Glutamatergic neuron (in vitro differentiated cells): ENCODE measurements at regions not wholly inside any gene's neighbourhood (a gene's known extent, or its start where the extent isn't known, plus 50 kb on each side); places are given as distances from the start of the nearest gene placed in this dataset.

Experiments
- DNase-seq: peaks from one replicate; pipeline ENCODE4 v3.0.0; 2022
- H3K27ac Mint-ChIP-seq: one replicate; pipeline ENCODE4 v1.8.0; 2020; ENCODE audit warnings: mild to moderate bottlenecking, mixed read lengths, inconsistent platforms; ENCODE audit not compliant: unreplicated experiment
- H3K27me3 Mint-ChIP-seq: one replicate; pipeline ENCODE4 v1.8.0; 2020; ENCODE audit warnings: mild to moderate bottlenecking, moderate library complexity, mixed read lengths, inconsistent platforms; ENCODE audit not compliant: unreplicated experiment
- H3K36me3 Mint-ChIP-seq: one replicate; pipeline ENCODE4 v1.8.0; 2020; ENCODE audit warnings: mild to moderate bottlenecking, mixed read lengths, inconsistent platforms; ENCODE audit not compliant: unreplicated experiment
- H3K4me1 Mint-ChIP-seq: one replicate; pipeline ENCODE4 v1.8.0; 2020; ENCODE audit warnings: mild to moderate bottlenecking, low read depth, mixed read lengths, inconsistent platforms; ENCODE audit not compliant: unreplicated experiment
- H3K4me3 Mint-ChIP-seq: one replicate; pipeline ENCODE4 v1.8.0; 2020; ENCODE audit warnings: mild to moderate bottlenecking, mixed read lengths, inconsistent platforms; ENCODE audit not compliant: unreplicated experiment
- H3K9me3 Mint-ChIP-seq: one replicate; pipeline ENCODE4 v1.8.0; 2020; ENCODE audit warnings: mild to moderate bottlenecking, moderate library complexity, mixed read lengths, inconsistent platforms; ENCODE audit not compliant: unreplicated experiment
- CTCF ChIP-seq: fragments of 200-600 bp; sonication (generic); IDR thresholded peaks from one replicate; pipeline ENCODE4 v1.5.0; 2021; ENCODE audit not compliant: partially characterized antibody, unreplicated experiment

- no peaks in the 10 kb centered on the region for H3K4me1 Mint-ChIP-seq
- H3K27me3 Mint-ChIP-seq = no peaks in the 10 kb centered on the region
- H3K36me3 Mint-ChIP-seq = no peaks in the 10 kb centered on the region
- no peaks in the 10 kb centered on the region for H3K9me3 Mint-ChIP-seq
- H3K27ac Mint-ChIP-seq = no peak overlapping the region
- no peak for DNase-seq
- no peak overlapping the region for H3K4me3 Mint-ChIP-seq
- TF ChIP-seq CTCF = no peak
These were observed 145.6 kb upstream of the UBASH3B start for GRCh38 chr11:122509899-122510298.

- Mint-ChIP-seq H3K4me3 (no peak overlapping the region), H3K4me1 (no peaks in the 10 kb centered on the region), H3K27ac (no peak overlapping the region), H3K36me3 (no peaks in the 10 kb centered on the region), H3K9me3 (no peaks in the 10 kb centered on the region), H3K27me3 (no peaks in the 10 kb centered on the region)
- no peak for DNase-seq
- no peak for TF ChIP-seq CTCF
These were observed 146.4 kb upstream of the UBASH3B start for GRCh38 chr11:122509091-122509490.

DNA sequence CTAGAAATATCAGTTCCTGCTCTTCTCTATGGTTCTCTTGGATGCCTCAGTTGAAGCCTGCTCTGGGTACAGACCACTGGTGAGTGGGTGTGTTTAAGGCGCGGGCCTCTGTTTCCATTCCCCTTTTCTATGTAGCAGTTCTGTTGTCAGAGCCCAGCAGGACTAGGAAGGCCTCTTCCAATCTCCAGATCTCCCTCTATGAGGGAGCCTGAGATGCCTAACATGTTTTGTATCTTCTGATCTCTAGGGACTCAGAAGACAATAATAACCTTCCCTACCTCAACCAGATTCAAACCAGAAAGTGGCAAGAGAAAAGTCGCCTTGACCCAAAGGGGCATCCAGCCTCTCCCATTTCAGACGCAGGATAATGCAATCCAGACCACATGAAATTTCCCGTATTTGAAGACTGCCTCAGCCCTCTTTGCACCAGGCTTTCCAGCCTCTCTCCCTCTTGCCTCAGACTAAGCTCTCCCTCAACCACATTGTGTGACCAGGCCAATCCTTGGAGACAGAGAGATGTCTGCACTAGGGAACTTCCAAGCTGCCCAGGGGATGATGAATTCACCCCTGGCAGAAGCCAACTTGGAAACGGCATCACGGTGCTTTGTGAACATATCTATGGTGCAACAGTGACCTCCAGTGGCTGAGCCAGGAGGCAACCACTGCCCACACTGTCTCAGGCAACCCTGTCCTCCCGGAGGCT lies 150.1 kb upstream of the UBASH3B start:
- TF ChIP-seq CTCF = peak; percentile 72
- no peaks in the 10 kb centered on the region for H3K4me1 Mint-ChIP-seq

DNA sequence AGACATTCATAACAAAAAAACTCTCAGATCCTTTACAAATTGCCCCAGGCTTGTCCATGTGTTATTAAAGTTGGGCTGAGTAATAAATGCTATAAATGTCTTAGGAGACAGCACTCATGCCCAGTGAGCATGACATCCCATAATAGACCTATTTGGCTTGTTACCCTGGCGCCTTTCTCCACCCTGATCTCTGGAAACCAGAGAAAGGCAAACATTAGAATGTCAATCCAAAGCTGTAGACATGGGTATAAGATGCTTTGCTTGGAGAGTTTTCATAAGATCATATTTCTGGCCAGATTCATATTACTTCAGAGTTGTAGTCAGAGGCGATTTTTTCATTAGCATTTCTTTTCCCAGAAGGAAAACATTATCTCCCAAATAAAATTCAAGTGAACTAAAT lies 161.3 kb upstream of the UBASH3B start:
- H3K9me3 Mint-ChIP-seq = no peaks in the 10 kb centered on the region
- no peaks in the 10 kb centered on the region for H3K4me1 Mint-ChIP-seq
- no peaks in the 10 kb centered on the region for H3K27me3 Mint-ChIP-seq
- H3K36me3 Mint-ChIP-seq = no peaks in the 10 kb centered on the region
- DNase-seq = no peak
- H3K4me3 Mint-ChIP-seq = no peak overlapping the region
- TF ChIP-seq CTCF = no peak
- no peak overlapping the region for H3K27ac Mint-ChIP-seq

More for the DNA sequence above, 150.1 kb upstream of the UBASH3B start:
- no peaks in the 10 kb centered on the region for H3K36me3 Mint-ChIP-seq
- no peaks in the 10 kb centered on the region for H3K27me3 Mint-ChIP-seq
- H3K9me3 Mint-ChIP-seq = no peaks in the 10 kb centered on the region
- DNase-seq = peak; percentile 82
- H3K4me3 Mint-ChIP-seq = no peak overlapping the region
- H3K27ac Mint-ChIP-seq = no peak overlapping the region

- no peaks in the 10 kb centered on the region for H3K9me3 Mint-ChIP-seq
- H3K36me3 Mint-ChIP-seq = no peaks in the 10 kb centered on the region
- no peak for DNase-seq
- H3K4me1 Mint-ChIP-seq = no peaks in the 10 kb centered on the region
- no peak overlapping the region for H3K27ac Mint-ChIP-seq
- H3K27me3 Mint-ChIP-seq = no peaks in the 10 kb centered on the region
- no peak for TF ChIP-seq CTCF
- H3K4me3 Mint-ChIP-seq = no peak overlapping the region
These were observed 164.0 kb upstream of the UBASH3B start for GRCh38 chr11:122491509-122491908.
